ENCODE measurements at regions not wholly inside any gene's neighbourhood (a gene's known extent, or its start where the extent isn't known, plus 50 kb on each side); places are given as distances from the start of the nearest gene placed in this dataset.

DNA sequence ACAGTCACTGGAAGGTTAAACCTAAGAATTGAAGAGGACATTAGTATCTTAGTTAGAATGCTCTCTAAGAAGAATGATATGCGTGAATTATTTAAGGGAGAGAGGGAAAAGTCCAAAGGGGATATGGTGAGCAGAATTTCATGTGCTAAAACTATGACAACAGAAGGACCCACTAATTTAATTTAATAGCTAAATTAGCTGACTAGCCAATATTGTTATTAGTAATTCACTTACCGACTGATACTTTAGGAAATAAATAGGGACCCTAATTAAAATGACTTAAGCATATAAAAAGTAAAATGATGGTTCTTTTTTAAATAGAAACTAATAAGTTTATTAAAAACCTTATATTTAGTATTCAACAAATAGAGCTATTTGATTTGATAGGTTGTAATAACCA lies 179.6 kb downstream of the RASSF9 start:
- TF ChIP-seq, protein P1, sequence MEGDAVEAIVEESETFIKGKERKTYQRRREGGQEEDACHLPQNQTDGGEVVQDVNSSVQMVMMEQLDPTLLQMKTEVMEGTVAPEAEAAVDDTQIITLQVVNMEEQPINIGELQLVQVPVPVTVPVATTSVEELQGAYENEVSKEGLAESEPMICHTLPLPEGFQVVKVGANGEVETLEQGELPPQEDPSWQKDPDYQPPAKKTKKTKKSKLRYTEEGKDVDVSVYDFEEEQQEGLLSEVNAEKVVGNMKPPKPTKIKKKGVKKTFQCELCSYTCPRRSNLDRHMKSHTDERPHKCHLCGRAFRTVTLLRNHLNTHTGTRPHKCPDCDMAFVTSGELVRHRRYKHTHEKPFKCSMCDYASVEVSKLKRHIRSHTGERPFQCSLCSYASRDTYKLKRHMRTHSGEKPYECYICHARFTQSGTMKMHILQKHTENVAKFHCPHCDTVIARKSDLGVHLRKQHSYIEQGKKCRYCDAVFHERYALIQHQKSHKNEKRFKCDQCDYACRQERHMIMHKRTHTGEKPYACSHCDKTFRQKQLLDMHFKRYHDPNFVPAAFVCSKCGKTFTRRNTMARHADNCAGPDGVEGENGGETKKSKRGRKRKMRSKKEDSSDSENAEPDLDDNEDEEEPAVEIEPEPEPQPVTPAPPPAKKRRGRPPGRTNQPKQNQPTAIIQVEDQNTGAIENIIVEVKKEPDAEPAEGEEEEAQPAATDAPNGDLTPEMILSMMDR (IDR thresholded peaks at IDR 0.05) = no peak
- TF ChIP-seq POLR2A (IDR thresholded peaks at IDR 0.05) = no peak
